GM12875 (cell line): ENCODE measurements at regions not wholly inside any gene's neighbourhood (a gene's known extent, or its start where the extent isn't known, plus 50 kb on each side); places are given as distances from the start of the nearest gene placed in this dataset.

ENCODE experiments used
- H3K4me3 ChIP-seq: one replicate; pipeline ENCODE4 v1.5.1; 2011; ENCODE audit warnings: low read depth, low read length, control low read depth
- CTCF ChIP-seq: IDR thresholded peaks from 2 replicates; pipeline ENCODE4 v1.5.1; 2011; ENCODE audit warnings: low read depth, mild to moderate bottlenecking, control low read depth, inconsistent platforms, low read length, moderate library complexity, borderline replicate concordance; ENCODE audit not compliant: insufficient read depth

GRCh38 chr7:124397134-124397533, 364.3 kb upstream of the TMEM229A start:
- H3K4me3 ChIP-seq: no peak overlapping the region
- no peak for TF ChIP-seq CTCF

- no peak for TF ChIP-seq CTCF
- H3K4me3 ChIP-seq: no peak overlapping the region
Measured at GRCh38 chr7:124390301-124390700, 357.4 kb upstream of the TMEM229A start.

GRCh38 chr7:124388751-124389150, 355.9 kb upstream of the TMEM229A start:
- H3K4me3 ChIP-seq: no peak overlapping the region
- TF ChIP-seq CTCF: no peak

- no peak for TF ChIP-seq CTCF
- no peak overlapping the region for H3K4me3 ChIP-seq
Measured at GRCh38 chr7:124387056-124387455, 354.2 kb upstream of the TMEM229A start.

- no peak overlapping the region for H3K4me3 ChIP-seq
- TF ChIP-seq CTCF: no peak
Measured at GRCh38 chr7:124379296-124379695, 346.4 kb upstream of the TMEM229A start.

- TF ChIP-seq CTCF: no peak
- H3K4me3 ChIP-seq: no peak overlapping the region
Measured at GRCh38 chr7:124376111-124376510, 343.2 kb upstream of the TMEM229A start.

- no peak overlapping the region for H3K4me3 ChIP-seq
- TF ChIP-seq CTCF: no peak
Measured at GRCh38 chr7:124375391-124375790, 342.5 kb upstream of the TMEM229A start.
